ENCODE measurements at regions not wholly inside any gene's neighbourhood (a gene's known extent, or its start where the extent isn't known, plus 50 kb on each side); places are given as distances from the start of the nearest gene placed in this dataset.

- Histone ChIP-seq H3K9ac (ENCODE audit: low read length) (no peak overlapping the region), H3K27ac (ENCODE audit: low read length) (no peak overlapping the region), H3K79me2 (ENCODE audit: low read length) (no peaks in the 10 kb centered on the region), H3K9me3 (replicated peaks; ENCODE audit: insufficient read depth, low read length) (no peaks in the 10 kb centered on the region), H3K36me3 (replicated peaks; ENCODE audit: insufficient read depth, low read length) (no peaks in the 10 kb centered on the region), H3F3A (ENCODE audit: insufficient read depth, low read length) (no peaks in the 10 kb centered on the region), H2AFZ (ENCODE audit: low read length) (no peak overlapping the region), H4K20me1 (ENCODE audit: insufficient read depth, low read length) (no peaks in the 10 kb centered on the region; the same call in 1 of the 2 replicates), H3K27me3 (replicated peaks; ENCODE audit: insufficient read depth, low read length) (no peaks in the 10 kb centered on the region), H3K4me1 (ENCODE audit: low read length) (no peaks in the 10 kb centered on the region), H3K4me3 (ENCODE audit: low read length) (no peak overlapping the region), H3K4me2 (ENCODE audit: low read depth, low read length) (no peak overlapping the region), H3K9me2 (replicated peaks; ENCODE audit: insufficient read depth, low read length) (no peaks in the 10 kb centered on the region)
- TF ChIP-seq EZH2 (optimal IDR thresholded peaks at IDR 0.05; ENCODE audit: low read depth, low read length) (no peak), EZH2phosphoT487 (IDR thresholded peaks at IDR 0.05; ENCODE audit: low read length) (no peak), CTCF (IDR thresholded peaks at IDR 0.05; ENCODE audit: low read length) (no peak)
- DNase-seq, result no peak
Measured at GRCh38 chr15:69637818-69638217, 185.2 kb downstream of the RPLP1 start.

DNA sequence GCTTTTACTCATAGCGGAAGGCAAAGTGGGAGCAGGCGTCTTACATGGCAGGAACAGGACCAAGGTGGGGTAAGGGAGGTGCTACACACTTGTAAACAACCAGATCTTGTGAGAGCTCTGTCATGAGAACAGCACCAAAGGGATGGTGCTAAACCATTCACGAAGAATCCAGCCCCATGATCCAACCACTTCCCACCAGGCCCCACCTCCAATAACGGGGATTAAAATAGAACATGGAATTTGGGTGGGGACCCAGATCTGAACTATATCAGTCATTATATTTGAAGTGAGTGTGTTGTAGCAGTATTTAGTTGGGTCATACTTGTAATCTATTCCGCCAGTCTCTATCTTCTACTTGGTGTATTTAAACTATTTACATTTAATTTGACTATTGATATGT is 190.9 kb downstream of the RPLP1 start:
- Histone ChIP-seq H3K27me3 (replicated peaks; ENCODE audit: insufficient read depth, low read length) (no peaks in the 10 kb centered on the region), H3K36me3 (replicated peaks; ENCODE audit: insufficient read depth, low read length) (no peaks in the 10 kb centered on the region), H3K9ac (ENCODE audit: low read length) (no peak overlapping the region), H2AFZ (ENCODE audit: low read length) (no peak overlapping the region), H3K4me3 (ENCODE audit: low read length) (no peak overlapping the region), H4K20me1 (ENCODE audit: insufficient read depth, low read length) (no peaks in the 10 kb centered on the region; the same call in 1 of the 2 replicates), H3K4me2 (ENCODE audit: low read depth, low read length) (no peak overlapping the region), H3K9me2 (replicated peaks; ENCODE audit: insufficient read depth, low read length) (no peaks in the 10 kb centered on the region), H3K9me3 (replicated peaks; ENCODE audit: insufficient read depth, low read length) (no peaks in the 10 kb centered on the region), H3K4me1 (ENCODE audit: low read length) (no peaks in the 10 kb centered on the region), H3F3A (ENCODE audit: insufficient read depth, low read length) (no peaks in the 10 kb centered on the region), H3K27ac (ENCODE audit: low read length) (no peak overlapping the region), H3K79me2 (ENCODE audit: low read length) (no peaks in the 10 kb centered on the region)
- no peak for DNase-seq
- TF ChIP-seq CTCF (IDR thresholded peaks at IDR 0.05; ENCODE audit: low read length) (no peak), EZH2phosphoT487 (IDR thresholded peaks at IDR 0.05; ENCODE audit: low read length) (no peak)

GRCh38 chr15:69643971-69644370 is 191.4 kb downstream of the RPLP1 start:
- Histone ChIP-seq H3K36me3 (replicated peaks; ENCODE audit: insufficient read depth, low read length) (no peaks in the 10 kb centered on the region), H3K9ac (ENCODE audit: low read length) (no peak overlapping the region), H3K9me3 (replicated peaks; ENCODE audit: insufficient read depth, low read length) (no peaks in the 10 kb centered on the region), H3K4me2 (ENCODE audit: low read depth, low read length) (no peak overlapping the region), H3K79me2 (ENCODE audit: low read length) (no peaks in the 10 kb centered on the region), H3K4me1 (ENCODE audit: low read length) (peaks cover 3% of the 10 kb centered on the region), H3F3A (ENCODE audit: insufficient read depth, low read length) (no peaks in the 10 kb centered on the region), H2AFZ (ENCODE audit: low read length) (no peak overlapping the region), H3K27ac (ENCODE audit: low read length) (no peak overlapping the region), H3K4me3 (ENCODE audit: low read length) (no peak overlapping the region), H3K9me2 (replicated peaks; ENCODE audit: insufficient read depth, low read length) (no peaks in the 10 kb centered on the region), H4K20me1 (ENCODE audit: insufficient read depth, low read length) (no peaks in the 10 kb centered on the region; the same call in 1 of the 2 replicates), H3K27me3 (replicated peaks; ENCODE audit: insufficient read depth, low read length) (no peaks in the 10 kb centered on the region)
- no peak for TF ChIP-seq CTCF (IDR thresholded peaks at IDR 0.05; ENCODE audit: low read length)
- no peak for TF ChIP-seq EZH2 (optimal IDR thresholded peaks at IDR 0.05; ENCODE audit: low read depth, low read length)
- no peak for TF ChIP-seq EZH2phosphoT487 (IDR thresholded peaks at IDR 0.05; ENCODE audit: low read length)
- no peak for DNase-seq

All from MM.1S (cell line).